Glutamatergic neuron (in vitro differentiated cells): ENCODE measurements at regions not wholly inside any gene's neighbourhood (a gene's known extent, or its start where the extent isn't known, plus 50 kb on each side); places are given as distances from the start of the nearest gene placed in this dataset.

ENCODE experiments used
- DNase-seq: peaks from one replicate; pipeline ENCODE4 v3.0.0; 2022
- H3K27ac Mint-ChIP-seq: one replicate; pipeline ENCODE4 v1.8.0; 2020; ENCODE audit warnings: mild to moderate bottlenecking, mixed read lengths, inconsistent platforms; ENCODE audit not compliant: unreplicated experiment
- H3K27me3 Mint-ChIP-seq: one replicate; pipeline ENCODE4 v1.8.0; 2020; ENCODE audit warnings: mild to moderate bottlenecking, moderate library complexity, mixed read lengths, inconsistent platforms; ENCODE audit not compliant: unreplicated experiment
- H3K36me3 Mint-ChIP-seq: one replicate; pipeline ENCODE4 v1.8.0; 2020; ENCODE audit warnings: mild to moderate bottlenecking, mixed read lengths, inconsistent platforms; ENCODE audit not compliant: unreplicated experiment
- H3K4me1 Mint-ChIP-seq: one replicate; pipeline ENCODE4 v1.8.0; 2020; ENCODE audit warnings: mild to moderate bottlenecking, low read depth, mixed read lengths, inconsistent platforms; ENCODE audit not compliant: unreplicated experiment
- H3K4me3 Mint-ChIP-seq: one replicate; pipeline ENCODE4 v1.8.0; 2020; ENCODE audit warnings: mild to moderate bottlenecking, mixed read lengths, inconsistent platforms; ENCODE audit not compliant: unreplicated experiment
- H3K9me3 Mint-ChIP-seq: one replicate; pipeline ENCODE4 v1.8.0; 2020; ENCODE audit warnings: mild to moderate bottlenecking, moderate library complexity, mixed read lengths, inconsistent platforms; ENCODE audit not compliant: unreplicated experiment
- CTCF ChIP-seq: fragments of 200-600 bp; sonication (generic); IDR thresholded peaks from one replicate; pipeline ENCODE4 v1.5.0; 2021; ENCODE audit not compliant: partially characterized antibody, unreplicated experiment

GRCh38 chr1:57724535-57724934 is 300.7 kb upstream of the DAB1 start:
- no peaks in the 10 kb centered on the region for H3K36me3 Mint-ChIP-seq
- peaks cover 14% of the 10 kb centered on the region for H3K4me1 Mint-ChIP-seq
- H3K4me3 Mint-ChIP-seq: no peak overlapping the region
- no peak for DNase-seq
- H3K27me3 Mint-ChIP-seq: no peaks in the 10 kb centered on the region
- TF ChIP-seq CTCF: no peak
- H3K9me3 Mint-ChIP-seq: no peaks in the 10 kb centered on the region
- H3K27ac Mint-ChIP-seq: peak overlapping the region; percentile 49

DNA sequence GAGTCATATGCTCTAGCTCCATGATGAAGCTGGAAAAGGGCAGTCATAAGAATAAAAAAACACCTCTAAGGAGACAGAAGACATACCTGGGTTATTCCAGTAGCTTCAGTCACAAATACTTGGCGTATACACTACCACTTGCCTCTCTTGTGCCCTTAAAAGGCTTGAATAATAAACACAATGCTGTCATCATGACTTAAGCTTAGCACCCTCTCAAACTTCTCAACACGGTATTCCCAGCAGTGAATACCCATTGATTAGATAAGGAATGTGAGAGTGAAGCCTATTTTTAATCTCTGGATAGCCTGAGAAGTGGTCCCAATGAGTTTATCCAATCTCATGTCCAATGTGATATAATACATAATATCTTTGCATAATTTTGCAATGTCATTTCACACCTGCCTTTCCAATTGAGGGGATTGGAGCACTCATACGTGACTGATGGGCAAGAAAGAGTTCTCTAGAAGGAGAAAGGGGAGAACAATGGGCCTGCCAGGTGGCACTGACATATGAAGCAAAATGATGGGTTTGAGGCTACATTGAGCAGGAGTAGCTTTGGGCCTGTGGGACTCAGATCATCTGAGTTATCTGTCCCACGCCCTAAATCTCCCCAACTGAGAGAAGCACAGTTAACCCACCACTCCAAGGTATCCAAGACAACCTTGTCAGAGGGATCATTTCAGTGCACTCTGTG is 298.6 kb upstream of the DAB1 start:
- Mint-ChIP-seq H3K27ac (no peak overlapping the region), H3K36me3 (no peaks in the 10 kb centered on the region), H3K9me3 (no peaks in the 10 kb centered on the region), H3K4me1 (peaks cover 14% of the 10 kb centered on the region), H3K27me3 (no peaks in the 10 kb centered on the region), H3K4me3 (no peak overlapping the region)
- TF ChIP-seq CTCF: no peak
- no peak for DNase-seq

DNA sequence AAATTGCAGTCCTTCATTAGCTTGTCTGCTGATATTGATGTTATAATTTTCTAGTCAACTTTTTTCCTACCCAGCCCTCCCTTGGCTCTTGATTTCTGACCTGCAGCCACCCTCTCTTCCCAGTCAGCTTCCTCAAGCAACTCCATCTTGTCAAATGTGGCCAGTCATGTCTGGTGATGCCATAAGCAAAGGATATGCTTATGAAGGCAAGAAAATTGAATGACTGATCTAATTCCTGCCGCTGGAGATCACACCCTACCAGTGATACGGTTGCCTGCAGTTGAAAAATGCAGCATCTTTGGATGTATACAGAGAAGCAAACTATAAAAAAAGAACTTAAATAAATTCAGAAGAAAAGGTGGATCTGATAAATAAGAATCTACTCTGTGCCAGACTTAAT is 297.1 kb upstream of the DAB1 start:
- no peak for DNase-seq
- Mint-ChIP-seq H3K27ac (no peak overlapping the region), H3K4me1 (peaks cover 14% of the 10 kb centered on the region), H3K9me3 (no peaks in the 10 kb centered on the region), H3K36me3 (no peaks in the 10 kb centered on the region), H3K4me3 (no peak overlapping the region), H3K27me3 (no peaks in the 10 kb centered on the region)
- TF ChIP-seq CTCF: no peak

- Mint-ChIP-seq H3K27ac (no peak overlapping the region), H3K27me3 (no peaks in the 10 kb centered on the region), H3K9me3 (no peaks in the 10 kb centered on the region), H3K36me3 (no peaks in the 10 kb centered on the region), H3K4me3 (no peak overlapping the region), H3K4me1 (peaks cover 8% of the 10 kb centered on the region)
- no peak for DNase-seq
- no peak for TF ChIP-seq CTCF
Observed at GRCh38 chr1:57719274-57719673, 295.4 kb upstream of the DAB1 start.

DNA sequence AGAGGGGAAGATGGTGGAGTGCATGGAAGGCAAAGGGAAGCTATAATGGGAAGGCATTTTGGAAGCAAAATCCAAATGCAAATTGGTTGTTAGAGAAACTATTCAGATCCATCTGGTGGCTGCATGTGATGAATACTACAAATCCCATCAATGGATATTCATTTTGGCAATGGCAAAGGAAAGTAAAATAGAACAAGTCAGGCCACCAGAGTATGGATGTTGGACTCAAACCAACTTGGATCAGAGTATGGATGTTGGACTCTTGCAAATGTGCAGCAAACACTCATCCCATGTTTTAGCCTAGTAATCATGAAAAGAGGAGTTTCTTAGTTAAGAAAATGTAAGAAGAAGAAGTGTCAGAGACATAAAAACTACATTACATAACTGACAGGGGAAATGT is 289.6 kb upstream of the DAB1 start:
- Mint-ChIP-seq H3K27ac (no peak overlapping the region), H3K4me1 (no peaks in the 10 kb centered on the region), H3K4me3 (no peak overlapping the region), H3K9me3 (no peaks in the 10 kb centered on the region), H3K27me3 (no peaks in the 10 kb centered on the region), H3K36me3 (no peaks in the 10 kb centered on the region)
- TF ChIP-seq CTCF: no peak
- DNase-seq: no peak
